MM.1S (cell line): ENCODE measurements at regions not wholly inside any gene's neighbourhood (a gene's known extent, or its start where the extent isn't known, plus 50 kb on each side); places are given as distances from the start of the nearest gene placed in this dataset.

ENCODE experiments used
- EZH2phosphoT487 ChIP-seq: fragments of 300-600 bp; sonication (generic); IDR thresholded peaks from 2 replicates; pipeline ENCODE4 v1.6.1; 2018; ENCODE audit warnings: antibody characterized with exemption, low read length
- TF ChIP-seq, protein P1 (sequence below): fragments of 300-600 bp; sonication (generic); IDR thresholded peaks from 2 replicates; pipeline ENCODE4 v1.5.1; 2016; ENCODE audit warnings: antibody characterized with exemption, low read length, mixed read lengths

DNA sequence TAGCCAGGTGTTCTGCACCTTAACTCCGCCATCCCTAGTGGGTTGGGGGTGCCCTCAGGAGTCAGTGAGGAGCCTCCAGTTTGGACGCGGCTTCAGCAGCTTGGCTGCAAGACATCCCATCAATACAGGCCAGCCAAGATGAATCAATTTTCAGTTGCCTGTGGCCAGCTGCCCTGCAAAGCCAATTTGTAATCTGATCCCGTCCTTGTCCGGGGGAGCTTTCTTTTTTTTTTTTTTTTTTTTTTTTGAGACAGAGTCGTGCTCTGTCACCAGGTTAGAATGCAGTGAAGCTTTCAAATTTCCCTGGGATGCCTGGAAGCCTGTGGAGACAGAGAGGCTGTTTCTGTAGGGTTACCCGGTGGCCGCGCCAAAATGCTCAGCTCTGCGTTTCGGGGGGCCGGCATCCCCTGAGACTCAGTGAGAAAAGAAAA lies 192.5 kb downstream of the ASMT start:
- TF ChIP-seq, protein P1, sequence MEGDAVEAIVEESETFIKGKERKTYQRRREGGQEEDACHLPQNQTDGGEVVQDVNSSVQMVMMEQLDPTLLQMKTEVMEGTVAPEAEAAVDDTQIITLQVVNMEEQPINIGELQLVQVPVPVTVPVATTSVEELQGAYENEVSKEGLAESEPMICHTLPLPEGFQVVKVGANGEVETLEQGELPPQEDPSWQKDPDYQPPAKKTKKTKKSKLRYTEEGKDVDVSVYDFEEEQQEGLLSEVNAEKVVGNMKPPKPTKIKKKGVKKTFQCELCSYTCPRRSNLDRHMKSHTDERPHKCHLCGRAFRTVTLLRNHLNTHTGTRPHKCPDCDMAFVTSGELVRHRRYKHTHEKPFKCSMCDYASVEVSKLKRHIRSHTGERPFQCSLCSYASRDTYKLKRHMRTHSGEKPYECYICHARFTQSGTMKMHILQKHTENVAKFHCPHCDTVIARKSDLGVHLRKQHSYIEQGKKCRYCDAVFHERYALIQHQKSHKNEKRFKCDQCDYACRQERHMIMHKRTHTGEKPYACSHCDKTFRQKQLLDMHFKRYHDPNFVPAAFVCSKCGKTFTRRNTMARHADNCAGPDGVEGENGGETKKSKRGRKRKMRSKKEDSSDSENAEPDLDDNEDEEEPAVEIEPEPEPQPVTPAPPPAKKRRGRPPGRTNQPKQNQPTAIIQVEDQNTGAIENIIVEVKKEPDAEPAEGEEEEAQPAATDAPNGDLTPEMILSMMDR, result no peak
- no peak for TF ChIP-seq EZH2phosphoT487
